IPS-NIHi11 (cell line): ENCODE measurements at regions not wholly inside any gene's neighbourhood (a gene's known extent, or its start where the extent isn't known, plus 50 kb on each side); places are given as distances from the start of the nearest gene placed in this dataset.

ENCODE experiments used
- DNase-seq: peaks from one replicate; pipeline ENCODE4 v3.0.0; 2012; ENCODE audit warnings: mixed read lengths, low spot score

DNA sequence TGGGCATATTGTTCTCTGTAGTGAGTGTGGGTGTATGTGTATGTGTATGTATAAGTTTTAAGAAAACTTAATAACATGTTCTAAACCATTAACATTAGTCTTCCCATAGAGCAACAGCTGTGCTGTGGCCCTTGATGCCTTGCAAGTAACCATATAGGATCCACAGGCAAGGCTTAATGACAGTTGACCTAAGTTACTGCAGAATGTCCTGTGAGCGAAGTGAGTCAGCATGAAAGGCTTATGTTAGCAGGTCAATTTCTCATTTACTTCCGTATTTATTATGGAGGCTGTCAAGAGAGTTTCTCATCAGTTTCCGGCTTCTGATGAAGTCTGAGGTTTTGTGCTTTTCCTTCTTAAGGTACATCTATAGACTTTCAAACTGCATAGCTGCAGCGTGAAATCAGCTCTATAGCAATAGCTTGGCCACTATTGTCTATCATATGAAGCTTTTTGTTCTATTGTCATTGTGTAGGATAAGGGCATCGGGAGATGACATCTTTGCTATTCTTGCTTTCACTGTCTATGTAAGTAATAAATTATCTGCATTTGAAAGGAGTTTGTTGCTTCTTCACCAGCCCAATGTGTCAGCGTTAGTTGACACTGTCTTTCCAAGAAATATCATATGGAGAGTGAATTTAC, 1153.4 kb upstream of the AGA start:
- DNase-seq = no peak

DNA sequence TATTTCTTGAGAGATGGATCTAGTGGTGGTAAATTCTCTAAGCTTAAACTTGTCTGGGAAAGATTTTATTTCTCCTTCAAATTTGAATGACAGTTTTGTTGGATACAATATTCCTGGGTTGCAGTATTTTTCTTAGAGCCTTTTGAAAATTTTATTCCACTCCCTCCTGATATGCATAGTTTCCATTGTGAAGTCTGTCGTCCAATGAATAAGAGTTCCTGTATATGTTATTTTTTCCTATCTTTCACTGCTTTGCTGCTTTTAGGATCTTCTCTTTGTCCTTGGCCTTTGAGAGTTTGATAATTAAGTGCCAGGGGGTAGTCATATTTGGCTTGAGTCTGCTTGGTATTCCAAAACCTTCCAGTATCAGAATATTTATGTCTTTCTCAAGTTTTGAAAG, 1156.4 kb upstream of the AGA start:
- DNase-seq = no peak

DNA sequence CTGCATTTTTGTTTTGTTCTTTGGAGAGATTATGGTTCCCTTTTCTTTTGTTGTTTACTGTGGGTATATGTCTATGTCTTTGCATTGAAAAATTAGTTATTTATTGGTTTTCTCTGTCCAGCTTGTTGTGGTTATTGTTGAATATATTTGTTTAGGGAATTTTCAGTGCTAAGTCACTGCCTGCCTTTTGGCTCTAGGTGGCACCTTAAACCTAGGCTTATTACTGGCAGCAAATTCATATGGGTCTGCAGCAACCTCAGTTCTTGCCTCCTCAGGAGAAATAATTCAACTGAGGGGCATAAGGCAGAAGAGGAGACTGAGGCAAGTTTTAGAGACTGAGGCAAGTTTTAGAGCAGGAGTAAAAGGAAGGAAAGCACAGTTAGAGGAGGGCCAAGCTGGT, 1157.3 kb upstream of the AGA start:
- DNase-seq = no peak

DNA sequence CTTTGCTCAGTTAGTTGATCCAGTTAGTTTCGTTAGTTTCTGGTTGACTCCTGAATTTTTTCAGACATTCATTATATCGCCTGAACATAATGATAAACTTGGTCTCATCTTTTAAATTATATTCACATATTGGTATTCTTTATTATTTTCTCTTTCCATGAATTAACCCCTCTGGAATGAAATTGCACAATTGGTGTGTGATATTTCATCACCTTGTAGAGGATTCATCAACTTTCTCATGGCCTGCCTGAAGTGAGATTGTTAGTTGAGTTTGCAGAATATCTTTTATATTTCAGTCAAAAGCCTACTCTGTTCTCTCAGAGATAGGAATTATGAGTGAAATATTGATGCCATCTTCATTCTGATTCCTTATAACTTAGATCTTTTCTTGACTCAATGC, 1160.6 kb upstream of the AGA start:
- DNase-seq = no peak

DNA sequence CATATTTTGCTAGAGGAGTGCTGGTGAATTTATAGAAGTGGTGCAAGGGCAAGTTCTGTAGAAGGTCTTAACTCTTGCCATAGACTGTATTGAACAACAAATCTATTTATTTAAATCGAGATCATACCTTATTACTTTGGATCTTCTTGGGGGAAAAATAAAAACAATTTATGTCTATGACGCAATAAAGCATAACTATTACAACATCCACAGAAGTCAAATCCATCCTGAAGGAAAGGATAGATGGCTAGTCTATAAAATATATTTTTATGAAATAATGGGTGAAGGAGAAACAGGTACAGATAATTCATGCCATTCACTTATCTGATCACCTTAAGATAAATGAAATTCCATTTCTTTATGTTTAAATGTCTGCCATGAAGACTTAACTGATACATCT, 1168.8 kb upstream of the AGA start:
- DNase-seq = no peak

DNA sequence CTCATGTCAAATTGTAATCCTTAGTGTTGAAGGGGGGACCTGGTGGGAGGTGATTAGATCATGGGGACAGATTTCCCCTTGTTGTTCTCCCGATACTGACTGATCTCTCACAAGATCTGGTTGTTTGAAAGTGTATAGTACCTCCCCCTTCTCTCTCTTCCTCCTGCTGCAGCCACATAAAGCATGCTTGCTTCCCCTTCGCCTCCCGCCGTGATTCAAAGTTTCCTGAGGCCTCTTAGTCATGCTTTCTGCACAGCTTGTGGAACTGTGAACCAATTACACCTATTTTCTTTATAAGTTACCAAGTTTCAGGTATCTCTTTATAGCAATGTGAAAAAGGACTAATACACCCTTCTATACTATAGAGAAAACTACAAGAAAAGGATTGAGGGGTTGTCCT, 1170.5 kb upstream of the AGA start:
- DNase-seq = no peak

DNA sequence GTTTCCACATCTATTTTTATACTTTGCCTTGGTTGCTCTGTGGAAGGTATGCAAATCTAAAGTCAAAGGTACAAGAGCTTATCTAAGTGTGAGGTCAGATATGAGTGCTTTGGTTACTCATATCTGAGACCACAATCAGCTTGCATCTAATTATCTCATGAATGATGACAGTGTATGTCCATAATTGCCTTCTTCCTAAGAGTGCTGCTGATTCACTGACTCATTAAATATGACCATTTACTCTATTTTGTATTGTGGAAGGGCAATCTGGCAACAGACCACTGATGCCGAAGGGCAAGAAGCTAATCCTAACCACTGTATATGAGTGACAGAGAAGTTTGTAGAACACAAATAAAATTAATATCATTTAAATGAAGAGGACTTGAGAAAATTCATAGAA, 1190.2 kb upstream of the AGA start:
- no peak for DNase-seq

DNA sequence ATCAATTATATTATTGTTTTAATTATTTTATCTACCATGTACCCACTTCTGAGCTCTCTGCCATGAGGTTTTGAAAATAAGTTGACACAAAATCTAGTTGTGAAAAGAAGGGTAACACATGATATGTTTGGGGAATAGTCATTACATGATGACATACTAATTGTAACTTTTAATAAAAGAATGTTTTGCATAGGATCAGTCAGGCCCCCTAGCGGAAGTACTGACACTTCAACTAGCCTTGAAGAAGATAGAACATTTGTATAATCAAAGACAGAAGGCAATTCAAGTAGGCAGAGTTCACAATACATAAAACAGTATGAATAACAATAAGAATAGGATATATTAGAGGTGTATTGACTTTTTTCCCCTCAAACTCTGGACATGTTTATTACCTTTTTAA, 1191.0 kb upstream of the AGA start:
- DNase-seq = no peak

DNA sequence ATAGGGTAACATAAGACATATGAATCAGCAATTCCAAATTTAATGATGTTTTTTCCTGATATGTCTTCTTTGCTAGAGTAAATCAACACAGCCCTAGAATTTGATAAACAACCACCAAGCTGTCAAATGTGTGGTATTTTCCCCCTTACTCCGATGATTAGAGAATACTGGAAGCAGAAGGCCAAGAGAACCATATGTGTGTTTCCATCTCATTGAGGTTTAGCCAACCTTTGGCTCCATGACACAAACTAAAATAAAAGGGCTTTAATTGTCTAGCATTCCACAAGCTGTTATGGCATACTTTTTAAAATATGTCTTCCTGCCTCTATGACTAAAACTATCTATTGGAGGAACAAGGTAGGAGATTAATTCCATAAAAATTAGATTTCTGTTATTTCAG, 1222.4 kb upstream of the AGA start:
- no peak for DNase-seq

DNA sequence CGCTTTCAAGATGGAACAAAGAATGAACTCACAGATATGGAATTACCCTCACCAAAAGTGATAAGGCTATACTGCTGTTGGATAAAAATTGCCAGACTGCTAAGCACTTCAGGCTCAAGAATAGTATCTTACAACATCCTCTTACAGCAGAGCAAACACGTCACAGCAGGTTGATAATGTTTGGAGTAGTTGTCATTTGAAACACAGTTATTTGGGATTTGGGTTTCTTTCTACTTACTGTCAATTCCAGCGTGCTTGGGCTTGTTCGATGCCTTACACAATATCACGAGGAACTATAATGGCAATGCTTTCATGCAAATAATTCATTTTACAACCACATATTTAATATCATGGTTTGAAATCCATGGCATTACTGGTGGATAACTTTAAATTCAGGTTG, 1223.7 kb upstream of the AGA start:
- DNase-seq = no peak

DNA sequence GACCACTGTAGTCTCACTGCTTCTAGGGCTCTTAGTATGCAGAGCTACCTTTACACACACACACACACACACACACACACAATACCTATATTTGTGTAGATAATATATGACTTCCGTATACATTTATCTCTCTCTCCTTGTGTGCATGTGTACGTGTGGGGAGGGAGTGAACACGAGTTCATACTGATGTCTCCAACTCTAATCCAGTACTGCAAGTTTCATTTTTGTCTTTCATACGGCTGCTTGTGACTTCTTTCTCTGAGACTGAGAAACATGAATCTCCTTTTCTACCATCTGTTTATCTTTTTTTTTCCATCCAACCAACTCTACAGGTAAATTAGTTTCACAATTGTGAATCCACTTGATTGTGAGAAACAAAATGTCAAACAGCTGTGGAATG, 1229.5 kb upstream of the AGA start:
- no peak for DNase-seq

DNA sequence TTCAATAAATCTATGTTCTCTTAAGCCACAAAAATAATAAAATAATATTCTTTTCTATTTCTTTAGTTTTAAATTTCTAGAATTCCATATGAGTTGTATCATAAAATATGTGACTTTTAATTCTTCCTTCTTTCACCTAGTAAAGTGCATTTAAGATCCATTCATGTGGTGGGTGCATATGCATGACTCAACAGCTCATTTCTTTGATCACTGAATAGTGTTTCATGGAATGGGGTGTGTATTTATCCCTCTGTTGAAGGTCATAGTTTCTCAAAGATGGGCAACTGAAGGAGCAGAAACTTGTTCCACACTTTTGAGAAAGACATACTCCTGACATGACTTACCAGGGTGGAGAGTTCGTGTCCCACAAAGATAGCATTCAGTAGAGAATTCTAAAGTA, 1230.3 kb upstream of the AGA start:
- no peak for DNase-seq

DNA sequence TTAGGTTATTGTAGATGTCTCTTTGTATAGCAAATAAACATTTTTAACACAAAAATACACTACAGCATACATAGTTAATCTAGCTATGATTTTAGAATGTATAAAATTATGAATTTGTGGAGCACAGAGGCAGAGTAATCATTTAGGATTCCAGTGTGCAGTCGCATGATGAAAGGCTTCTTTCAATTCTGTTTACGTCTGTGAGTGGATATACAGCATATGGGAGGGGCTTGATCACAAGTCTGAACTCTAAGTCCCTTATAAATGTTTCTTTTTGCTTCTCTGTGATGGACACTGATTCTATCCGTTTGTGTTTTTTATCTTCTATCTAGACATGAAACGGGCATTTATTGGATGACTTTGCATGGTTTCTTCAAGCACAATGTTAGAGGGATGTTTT, 1239.6 kb upstream of the AGA start:
- DNase-seq = no peak

DNA sequence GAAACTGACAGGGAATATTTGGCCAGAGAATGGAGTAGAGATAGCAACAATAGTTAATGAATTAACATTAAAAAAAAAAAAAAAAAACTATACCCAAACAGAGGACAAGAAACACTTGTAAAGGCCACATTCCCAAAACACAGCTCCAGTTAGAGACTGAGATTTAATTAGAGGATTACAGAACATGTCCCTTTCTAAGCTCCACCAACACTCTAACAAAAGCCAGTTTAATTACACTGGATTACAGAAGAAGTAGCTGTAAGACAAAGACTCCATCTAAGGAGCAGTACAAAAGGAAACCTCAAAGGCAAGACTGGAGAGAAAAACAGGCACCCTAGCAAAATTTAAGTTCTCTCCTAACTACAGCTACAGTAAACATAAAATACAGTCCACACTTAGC, 1247.7 kb upstream of the AGA start:
- no peak for DNase-seq

DNA sequence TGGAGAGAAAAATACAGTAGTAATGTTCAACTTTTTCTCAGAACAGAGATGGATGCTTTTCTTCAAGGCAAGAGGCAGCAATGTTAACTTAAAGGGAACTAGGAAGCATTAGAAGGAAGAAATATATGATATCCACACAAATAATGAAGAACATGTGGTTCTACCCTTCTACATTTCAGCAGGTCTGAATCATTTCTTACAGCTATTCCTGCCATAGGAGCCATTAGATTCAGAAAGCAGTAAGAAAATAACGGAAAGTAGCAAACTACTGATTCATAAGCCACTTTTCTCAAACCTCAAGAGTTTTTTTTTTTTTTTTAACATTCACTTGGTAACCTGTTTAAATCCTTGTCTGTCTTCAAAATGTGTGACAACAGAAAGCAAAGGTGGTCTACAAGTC, 1251.6 kb upstream of the AGA start:
- no peak for DNase-seq

DNA sequence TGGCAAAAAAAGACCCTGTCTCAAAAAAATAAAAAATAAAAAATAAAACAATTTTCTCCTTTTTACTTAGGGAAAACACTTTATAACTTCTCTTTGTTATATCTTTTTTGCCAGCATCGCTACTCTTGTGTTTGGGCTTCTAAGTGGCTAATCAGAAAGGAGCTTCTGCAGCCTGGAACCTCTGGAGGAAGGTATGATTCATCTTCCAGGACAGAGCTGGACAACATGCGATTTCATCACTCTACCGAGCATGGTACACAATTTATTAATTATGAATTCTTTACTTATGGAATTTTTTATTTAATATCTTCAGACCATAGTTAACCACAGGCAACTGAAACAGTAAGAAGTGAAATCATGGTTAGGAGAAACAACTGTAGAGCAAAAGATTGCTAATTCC, 1254.3 kb upstream of the AGA start:
- DNase-seq = no peak

DNA sequence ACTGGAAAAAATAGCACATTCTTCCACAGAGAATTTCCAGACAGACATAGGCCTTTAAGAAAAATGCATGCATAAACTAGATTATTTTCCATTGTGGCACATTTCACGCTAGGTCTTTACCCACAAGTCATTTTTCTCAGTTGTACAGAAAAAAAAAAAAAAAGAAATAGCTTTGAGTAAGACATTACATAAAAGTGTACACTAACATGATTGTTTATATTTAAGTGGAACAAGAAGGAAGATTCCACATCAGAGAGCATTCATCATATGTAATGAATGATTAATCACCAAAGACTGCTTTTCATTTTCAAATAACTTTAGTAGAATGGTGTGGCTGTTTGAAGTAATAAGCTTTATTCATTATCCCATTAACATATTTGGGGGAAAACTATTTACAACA, 1270.2 kb upstream of the AGA start:
- no peak for DNase-seq

DNA sequence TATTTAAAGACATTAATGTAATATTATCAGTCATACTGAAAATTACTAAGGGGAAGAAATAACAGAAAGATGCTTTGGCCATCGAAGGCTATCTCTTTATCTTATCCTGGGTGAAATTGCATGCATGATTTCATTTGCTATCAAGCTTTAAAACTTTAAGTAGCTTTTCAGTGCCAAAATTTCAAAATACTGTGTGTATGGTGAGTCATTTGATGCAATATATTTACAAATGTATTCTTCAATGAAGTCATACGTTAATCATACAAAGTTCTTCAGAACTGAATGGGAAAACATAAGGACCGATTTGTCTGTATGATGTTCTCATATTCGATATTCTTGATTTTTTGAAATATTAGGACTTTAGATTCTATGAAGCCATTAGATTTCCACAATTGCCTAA, 1295.8 kb upstream of the AGA start:
- DNase-seq = no peak

DNA sequence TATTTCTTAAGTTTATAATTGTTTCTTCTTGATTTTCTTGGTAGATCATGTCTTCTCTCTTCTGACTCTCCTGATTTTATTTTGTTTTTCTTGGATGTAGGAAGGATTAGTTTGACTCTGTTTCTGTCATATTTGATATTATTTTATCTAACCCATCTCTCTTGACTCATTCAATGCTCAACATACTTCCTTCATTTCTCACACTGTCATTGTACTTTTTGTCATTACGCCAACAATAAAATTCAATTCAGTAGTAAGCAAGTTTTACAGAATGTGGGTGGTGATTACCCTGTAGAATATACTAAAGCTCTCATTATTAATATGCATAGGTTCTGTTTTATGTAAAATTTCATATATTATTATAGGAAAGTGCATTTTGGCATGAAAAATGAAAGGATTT, 1303.0 kb upstream of the AGA start:
- DNase-seq = no peak

DNA sequence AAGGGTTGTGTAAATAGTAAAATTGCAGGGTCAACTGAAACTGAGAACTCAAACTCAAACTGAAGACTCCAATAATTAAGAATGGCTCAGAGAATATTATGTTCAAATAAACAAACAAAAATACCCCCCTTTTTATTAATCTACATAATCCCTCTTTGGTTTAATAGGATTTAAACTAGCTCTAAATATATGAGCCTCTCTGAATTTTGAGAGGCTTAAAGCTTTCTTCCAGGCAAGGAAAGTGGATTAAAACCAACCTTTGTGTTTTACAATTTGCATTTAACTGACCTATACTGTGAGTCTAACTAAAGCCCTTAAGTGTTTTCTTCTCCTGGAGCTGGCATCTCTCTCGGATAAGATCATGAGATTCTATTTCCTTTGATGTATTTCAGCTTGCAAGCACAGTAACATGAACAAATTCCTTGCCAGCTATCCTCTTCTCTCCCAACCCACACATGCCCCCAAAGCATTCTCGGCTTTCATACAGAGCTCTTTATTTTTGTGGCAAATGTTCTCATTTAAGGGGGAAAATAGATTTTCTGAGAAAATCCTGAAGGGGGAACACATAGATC, 1310.8 kb upstream of the AGA start:
- peak; percentile 6 for DNase-seq

DNA sequence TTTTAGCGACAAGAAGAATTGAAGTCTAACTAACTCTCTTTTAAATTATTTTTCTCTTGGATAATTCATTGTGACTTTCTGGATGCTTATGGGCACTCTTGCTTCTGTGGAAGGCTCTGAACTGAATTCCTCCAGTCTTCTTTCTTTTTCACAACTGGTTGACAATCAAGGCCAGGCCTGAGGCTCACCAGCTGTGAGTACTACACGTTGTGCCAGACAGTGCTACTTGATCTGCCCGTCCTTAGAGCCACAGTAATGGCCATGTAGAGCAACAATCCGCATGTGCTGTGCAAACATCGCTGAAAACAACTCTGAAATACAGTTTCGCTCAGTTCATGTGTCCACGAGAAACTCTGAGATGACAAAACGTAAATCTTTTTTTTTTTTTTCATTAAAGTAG, 1336.3 kb upstream of the AGA start:
- no peak for DNase-seq

DNA sequence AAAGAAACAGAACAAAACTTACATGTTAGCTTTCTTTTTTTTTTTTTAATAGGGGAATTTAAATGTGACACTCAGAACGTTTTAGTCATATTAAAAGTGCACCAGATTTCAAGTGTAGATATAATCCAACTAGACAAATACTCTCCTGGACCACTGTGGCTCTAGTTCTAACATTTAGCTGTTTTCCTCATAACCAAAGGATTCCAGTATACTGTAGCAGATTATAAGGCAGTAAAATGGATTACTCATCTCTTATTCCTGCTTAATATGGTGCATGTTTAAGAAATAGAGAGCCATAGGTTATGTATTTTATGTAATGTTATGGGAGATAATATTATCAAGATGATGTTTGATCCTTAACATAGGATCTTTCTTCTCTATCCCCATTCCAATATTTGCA, 1339.5 kb upstream of the AGA start:
- DNase-seq = no peak

DNA sequence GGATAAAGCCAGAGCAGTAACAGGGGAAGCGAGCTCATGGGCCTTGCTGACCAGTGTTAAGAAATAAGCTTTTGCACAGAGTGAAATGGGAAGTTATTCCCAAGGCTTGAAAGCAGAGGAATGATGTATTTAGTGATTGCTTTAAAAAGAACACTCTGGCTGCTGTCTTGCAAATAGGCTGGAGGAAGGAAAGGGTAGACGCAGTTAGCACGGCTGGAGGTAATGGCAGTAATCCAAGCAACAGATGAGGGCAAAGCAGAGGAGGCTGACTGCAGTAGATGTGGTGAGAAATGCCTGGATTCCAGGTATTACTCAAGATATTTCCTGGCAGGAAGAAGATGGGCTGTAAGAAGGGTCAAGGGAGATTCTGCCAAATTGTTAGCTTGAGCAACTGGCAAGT, 1342.3 kb upstream of the AGA start:
- no peak for DNase-seq

DNA sequence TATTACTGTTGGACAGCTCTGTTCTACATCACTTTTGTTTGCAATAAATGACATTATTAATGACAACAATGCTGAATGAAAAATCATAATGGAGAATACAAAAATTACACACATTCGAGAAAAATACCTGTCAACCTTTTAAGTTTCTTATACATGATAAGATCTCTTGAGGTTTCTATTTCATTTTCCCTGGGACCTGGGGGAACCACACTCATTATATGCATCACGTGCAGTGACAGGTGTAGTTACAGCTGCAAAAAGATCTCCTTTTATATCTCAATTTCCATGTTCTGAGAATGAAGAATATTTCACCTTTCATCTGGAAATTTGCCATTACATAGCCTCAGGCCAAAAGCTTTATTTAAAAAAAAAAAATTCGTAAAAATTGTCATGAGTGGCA, 1347.0 kb upstream of the AGA start:
- DNase-seq = no peak

DNA sequence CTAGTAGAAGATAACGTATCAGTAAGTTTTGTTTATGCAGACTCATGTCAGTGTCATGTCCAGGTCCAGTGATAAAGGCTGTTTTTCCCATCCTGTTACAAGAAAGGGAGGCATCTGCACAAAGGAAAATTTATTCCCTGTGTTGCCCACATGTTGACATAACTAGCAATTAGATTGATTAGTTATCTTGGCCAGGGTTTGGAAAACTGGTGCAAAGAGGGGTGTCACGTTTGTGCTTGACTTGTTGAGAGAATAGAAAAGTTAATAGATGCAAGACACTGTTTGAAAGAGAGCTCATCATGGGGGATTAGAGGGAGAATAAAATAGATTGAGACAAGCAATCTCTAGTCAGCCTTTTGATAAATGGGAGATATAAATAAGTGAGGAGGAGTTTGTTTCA, 1357.0 kb upstream of the AGA start:
- DNase-seq = no peak
